K562 (cell line): ENCODE measurements at regions not wholly inside any gene's neighbourhood (a gene's known extent, or its start where the extent isn't known, plus 50 kb on each side); places are given as distances from the start of the nearest gene placed in this dataset.

ENCODE experiments used
- ATAC-seq: fragments of 200-7000 bp; cut with Tn5 transposase; 3 replicates; pipeline ENCODE4 v1.9.1; 2020; ENCODE audit warnings: moderate library complexity
- BruUV-seq: library from RNA; stranded (reverse); fragments of 400-500 nt; replicated peaks from 2 replicates; lab custom pipeline; 2021; lab: Mats Ljungman, UMichigan
- CTCF ChIA-PET: fragments of 300-600 bp; formaldehyde crosslinking; extraction: SDS; loops from one replicate; lab custom pipeline; 2021; ENCODE audit warnings: low intra/inter-chr PET ratio; lab: Yijun Ruan, JAX
- POLR2A ChIA-PET: fragments of 300-600, 350-650 bp; sonication (Branson Sonifier 250); formaldehyde crosslinking; extraction: SDS; loops from one replicate; lab custom pipeline; 2021; ENCODE audit warnings: antibody characterized with exemption, inconsistent platforms; lab: Yijun Ruan, JAX
- DNase-seq, 4 experiments: peaks; one replicate each; pipeline versions ENCODE4 v3.0.0 to v3.0.0-alpha.2; 2011 to 2018; ENCODE audit warnings: low spot score in 3 of 4, mixed read lengths in 3 of 4; ENCODE audit errors: extremely low read depth in 1 of 4
- FAIRE-seq: peaks from 2 replicates; lab custom pipeline; 2011; peaks lifted over from hg19 to GRCh38; lab: Jason Lieb, UNC
- H2AFZ ChIP-seq: 2 replicates; pipeline ENCODE4 v1.6.0; 2011; ENCODE audit warnings: low read depth, low read length, control low read depth, inconsistent platforms
- H3K27ac ChIP-seq: fragments of 200-600 bp; 3 replicates; pipeline ENCODE4 v1.8.0; 2011; ENCODE audit warnings: low read depth, mild to moderate bottlenecking, control low read depth, inconsistent platforms, low read length, moderate library complexity, mixed read lengths; ENCODE audit errors: extremely low read depth
- H3K27me3 ChIP-seq, 2 experiments: fragments of 300-600 bp in 1 of 2; 2 replicates in 1 of 2; 3 replicates in 1 of 2; pipeline versions ENCODE4 v1.6.0 to v1.8.0; 2011; ENCODE audit warnings: inconsistent platforms in 2 of 2, low read length in 2 of 2, mild to moderate bottlenecking in 1 of 2, mixed read lengths in 1 of 2, moderate library complexity in 1 of 2; ENCODE audit not compliant: control insufficient read depth in 2 of 2, insufficient read depth in 2 of 2
- H3K36me3 ChIP-seq: fragments of 300-600 bp; 3 replicates; pipeline ENCODE4 v1.8.0; 2011; ENCODE audit warnings: mild to moderate bottlenecking, low read length, inconsistent platforms; ENCODE audit not compliant: control insufficient read depth, insufficient read depth
- H3K4me1 ChIP-seq, 2 experiments: fragments of 200-600 bp in 1 of 2; replicated peaks in 1 of 2; 2 replicates in 1 of 2; 3 replicates in 1 of 2; pipeline versions ENCODE4 v1.5.1 to v1.8.0; 2011; ENCODE audit warnings: inconsistent platforms in 2 of 2, low read length in 2 of 2, mild to moderate bottlenecking in 1 of 2, mixed read lengths in 1 of 2, moderate library complexity in 1 of 2; ENCODE audit not compliant: control insufficient read depth in 2 of 2, insufficient read depth in 2 of 2
- H3K4me2 ChIP-seq: 2 replicates; pipeline ENCODE4 v1.6.1; 2011; ENCODE audit warnings: low read length, control low read depth, inconsistent platforms, mixed read lengths; ENCODE audit not compliant: insufficient read depth
- H3K4me3 ChIP-seq: fragments of 200-600 bp; sonication (generic), shearing (Covaris generic); 2 replicates; pipeline ENCODE4 v1.5.1; 2016; ENCODE audit warnings: control low read depth, inconsistent platforms
- H3K79me2 ChIP-seq: fragments of 200-600 bp; 3 replicates; pipeline ENCODE4 v1.8.0; 2011; ENCODE audit warnings: low read length, inconsistent platforms; ENCODE audit not compliant: control insufficient read depth, insufficient read depth
- H3K9ac ChIP-seq, 2 experiments: 2 replicates each; pipeline versions ENCODE4 v1.6.0 to v1.6.1; 2011; ENCODE audit warnings: low read depth in 2 of 2, low read length in 2 of 2, control low read depth in 1 of 2, inconsistent platforms in 1 of 2, mild to moderate bottlenecking in 1 of 2, mixed read lengths in 1 of 2; ENCODE audit not compliant: insufficient read depth in 1 of 2
- H3K9me1 ChIP-seq: one replicate; pipeline ENCODE4 v1.6.0; 2011; ENCODE audit warnings: inconsistent platforms, mild to moderate bottlenecking, low read length, moderate library complexity; ENCODE audit not compliant: control insufficient read depth, insufficient read depth
- H3K9me3 ChIP-seq: replicated peaks from 2 replicates; pipeline ENCODE4 v1.5.1; 2011; ENCODE audit warnings: low read depth, low read length, inconsistent platforms; ENCODE audit not compliant: control insufficient read depth, insufficient read depth
- H4K20me1 ChIP-seq: replicated peaks from 2 replicates; pipeline ENCODE4 v1.6.1; 2011; ENCODE audit warnings: low read length, inconsistent platforms, mixed read lengths; ENCODE audit not compliant: control insufficient read depth, insufficient read depth
- AFF4 ChIP-seq: sonication (generic); formaldehyde crosslinking; IDR thresholded peaks from 2 replicates; pipeline ENCODE4 v1.8.0; 2023; ENCODE audit warnings: mild to moderate bottlenecking, missing genetic modification reagents
- MAFG ChIP-seq: fragments of 450-650 bp; conservative IDR thresholded peaks from 2 replicates; pipeline ENCODE4 v1.6.1; 2016; ENCODE audit warnings: missing genetic modification characterization, missing compliant biosample characterization
- PBX2 ChIP-seq, 2 experiments: IDR thresholded peaks in 1 of 2; conservative IDR thresholded peaks in 1 of 2; 2 replicates each; pipeline ENCODE4 v1.6.1; 2016; ENCODE audit warnings: low read depth in 2 of 2, mild to moderate bottlenecking in 1 of 2, missing compliant biosample characterization in 1 of 2, missing genetic modification characterization in 1 of 2, moderate library complexity in 1 of 2
- SOX6 ChIP-seq: fragments of 450-650 bp; IDR thresholded peaks from 2 replicates; pipeline ENCODE4 v1.6.1; 2014; ENCODE audit warnings: mild to moderate bottlenecking
- YY1 ChIP-seq, 3 experiments: IDR thresholded peaks; 2 replicates each; pipeline ENCODE4 v1.6.1; 2011; ENCODE audit warnings: low read length in 2 of 3, mild to moderate bottlenecking in 2 of 3, moderate library complexity in 2 of 3, borderline replicate concordance in 1 of 3, control low read depth in 1 of 3, low read depth in 1 of 3; ENCODE audit not compliant: insufficient read depth in 3 of 3, insufficient replicate concordance in 2 of 3, control insufficient read depth in 1 of 3, insufficient read length in 1 of 3; ENCODE audit errors: extremely low read depth in 1 of 3
- ZNF24 ChIP-seq: fragments of 450-650 bp; IDR thresholded peaks from 2 replicates; pipeline ENCODE4 v1.6.1; 2016
- ZNF347 ChIP-seq: fragments of 450-650 bp; formaldehyde crosslinking; IDR thresholded peaks from 2 replicates; pipeline ENCODE4 v1.4.0; 2020; ENCODE audit warnings: low read depth, mild to moderate bottlenecking, moderate library complexity
- ZNF785 ChIP-seq: fragments of 250-450 bp; sonication (Bioruptor Pico); IDR thresholded peaks from 2 replicates; pipeline ENCODE4 v1.4.0; 2020; ENCODE audit warnings: mild to moderate bottlenecking
- WGBS: fragments of 100-300 bp; shearing (Covaris generic); methylation state at CpG from one replicate; pipeline ENCODE4 v1.1.6; 2016; ENCODE audit warnings: low coverage, mixed read lengths; ENCODE audit not compliant: insufficient coverage; ENCODE audit errors: missing lambda C conversion rate; 5-methylcytosine and 5-hydroxymethylcytosine counted together
- in situ Hi-C: fragments of 300-500 bp; cut with MboI; formaldehyde crosslinking; loops from 4 replicates; pipeline ENCODE4 v1.15.0; 2018; ENCODE audit warnings: inconsistent platforms, mixed read lengths
- intact Hi-C: fragments of 100-400 bp; cut with micrococcal nuclease; formaldehyde crosslinking; loops from 2 replicates; pipeline ENCODE4 v1.14.2; 2022

- no peak overlapping the region for H3K27ac ChIP-seq
- POLR2A ChIA-PET = interaction anchor here (0.7 kb wide), 2 partner anchors 1008 to 1124 kb away, joined by 3 read pairs; no protein-coding TSS in a partner anchor
- ATAC-seq (no peak), DNase-seq (no peak), FAIRE-seq (no peak)
- H3K4me2 ChIP-seq = no peak overlapping the region
- H4K20me1 ChIP-seq = no peaks in the 10 kb centered on the region
- intact Hi-C loops (no loop called here), in situ Hi-C loops (no loop called here)
- H3K27me3 ChIP-seq = peaks cover 3 to 30% of the 10 kb centered on the region in 2 experiments; a peak in 4 of 5 replicates
- no peak overlapping the region for H2AFZ ChIP-seq
- H3K79me2 ChIP-seq = no peaks in the 10 kb centered on the region
- no peak overlapping the region for H3K4me3 ChIP-seq
- no peak overlapping the region for H3K9ac ChIP-seq
- H3K9me3 ChIP-seq = no peaks in the 10 kb centered on the region
- CTCF ChIA-PET = no interaction called here
- no TSS peak for BruUV-seq
- peaks cover 0 to 13% of the 10 kb centered on the region in 2 experiments; a peak in 2 of 5 replicates for H3K4me1 ChIP-seq
- H3K36me3 ChIP-seq = no peaks in the 10 kb centered on the region
- WGBS = 3% methylated on average over 7 of the region's 9 CpGs
- H3K9me1 ChIP-seq = no peaks in the 10 kb centered on the region
- no peak for TF ChIP-seq MAFG (tag)
- no peak for TF ChIP-seq SOX6
- TF ChIP-seq AFF4 = no peak
- TF ChIP-seq ZNF785 (CRISPR knock-in tag) = no peak
- no peak for TF ChIP-seq ZNF347 (CRISPR knock-in tag)
- no peak for TF ChIP-seq ZNF24
- TF ChIP-seq YY1 (IDR thresholded peaks at IDR 0.05; ENCODE audit: borderline replicate concordance in 1 of 3, control insufficient read depth in 1 of 3, extremely low read depth in 1 of 3, insufficient read depth in 3 of 3, insufficient read length in 1 of 3, insufficient replicate concordance in 2 of 3, low read depth in 1 of 3, low read length in 2 of 3) = no peak
- TF ChIP-seq PBX2 (CRISPR knock-in tag; IDR thresholded peaks at IDR 0.05; ENCODE audit: low read depth) = no peak
- TF ChIP-seq PBX2 (tag; conservative IDR thresholded peaks at IDR 0.05; ENCODE audit: low read depth) = no peak
These were observed 106.8 kb downstream of the UCHL1 start for GRCh38 chr4:41363384-41363981.
